BE2C (cell line): ENCODE measurements at regions not wholly inside any gene's neighbourhood (a gene's known extent, or its start where the extent isn't known, plus 50 kb on each side); places are given as distances from the start of the nearest gene placed in this dataset.

Experiments
- DNase-seq: peaks from one replicate; pipeline ENCODE4 v3.0.0-alpha.2; 2020
- H3K27me3 ChIP-seq: fragments of 250-450 bp; sonication (Bioruptor Pico); 2 replicates; pipeline ENCODE4 v1.5.1; 2020; ENCODE audit warnings: mild to moderate bottlenecking
- H3K36me3 ChIP-seq: fragments of 250-450 bp; sonication (Bioruptor Pico); 2 replicates; pipeline ENCODE4 v1.5.1; 2020; ENCODE audit warnings: mild to moderate bottlenecking
- H3K4me1 ChIP-seq: fragments of 250-450 bp; sonication (Bioruptor Pico); 2 replicates; pipeline ENCODE4 v1.5.1; 2020
- H3K4me3 ChIP-seq: 2 replicates; pipeline ENCODE4 v1.5.1; 2011; ENCODE audit warnings: low read depth, low read length
- H3K9me3 ChIP-seq: fragments of 250-450 bp; sonication (Bioruptor Pico); 2 replicates; pipeline ENCODE4 v1.5.1; 2020
- CTCF ChIP-seq: IDR thresholded peaks from 2 replicates; pipeline ENCODE4 v1.5.1; 2012; ENCODE audit warnings: mild to moderate bottlenecking, low read depth, low read length

GRCh38 chr13:36516225-36516624 is 83.9 kb downstream of the CCNA1 start:
- Histone ChIP-seq H3K27me3 (no peaks in the 10 kb centered on the region), H3K4me1 (no peaks in the 10 kb centered on the region), H3K9me3 (no peaks in the 10 kb centered on the region), H3K36me3 (no peaks in the 10 kb centered on the region), H3K4me3 (no peak overlapping the region)
- no peak for DNase-seq
- no peak for TF ChIP-seq CTCF

- Histone ChIP-seq H3K4me3 (no peak overlapping the region), H3K9me3 (no peaks in the 10 kb centered on the region), H3K27me3 (no peaks in the 10 kb centered on the region), H3K36me3 (no peaks in the 10 kb centered on the region), H3K4me1 (no peaks in the 10 kb centered on the region)
- no peak for DNase-seq
- no peak for TF ChIP-seq CTCF
Observed at GRCh38 chr13:36518707-36519106, 86.4 kb downstream of the CCNA1 start.

- H3K9me3 ChIP-seq: no peaks in the 10 kb centered on the region
- H3K4me1 ChIP-seq: no peaks in the 10 kb centered on the region
- no peak overlapping the region for H3K4me3 ChIP-seq
- no peaks in the 10 kb centered on the region for H3K27me3 ChIP-seq
- H3K36me3 ChIP-seq: no peaks in the 10 kb centered on the region
- TF ChIP-seq CTCF: no peak
- no peak for DNase-seq
Observed at GRCh38 chr13:36519432-36519831, 87.1 kb downstream of the CCNA1 start.

- Histone ChIP-seq H3K4me3 (no peak overlapping the region), H3K36me3 (no peaks in the 10 kb centered on the region), H3K4me1 (no peaks in the 10 kb centered on the region), H3K27me3 (no peaks in the 10 kb centered on the region), H3K9me3 (no peaks in the 10 kb centered on the region)
- TF ChIP-seq CTCF: no peak
- no peak for DNase-seq
Observed at GRCh38 chr13:36520111-36520510, 87.8 kb downstream of the CCNA1 start.

GRCh38 chr13:36526897-36527296 is 94.6 kb downstream of the CCNA1 start:
- TF ChIP-seq CTCF: no peak
- no peak for DNase-seq
- no peaks in the 10 kb centered on the region for H3K9me3 ChIP-seq

GRCh38 chr13:36528105-36528504 is 95.8 kb downstream of the CCNA1 start:
- Histone ChIP-seq H3K4me1 (no peaks in the 10 kb centered on the region), H3K27me3 (no peaks in the 10 kb centered on the region; the same call in none of the 2 replicates), H3K9me3 (no peaks in the 10 kb centered on the region), H3K36me3 (no peaks in the 10 kb centered on the region), H3K4me3 (no peak overlapping the region)
- no peak for DNase-seq
- no peak for TF ChIP-seq CTCF

More at GRCh38 chr13:36526897-36527296, 94.6 kb downstream of the CCNA1 start:
- Histone ChIP-seq H3K27me3 (no peaks in the 10 kb centered on the region; the same call in 1 of the 2 replicates), H3K36me3 (no peaks in the 10 kb centered on the region), H3K4me1 (no peaks in the 10 kb centered on the region), H3K4me3 (no peak overlapping the region)
